A673 (cell line): ENCODE measurements at regions not wholly inside any gene's neighbourhood (a gene's known extent, or its start where the extent isn't known, plus 50 kb on each side); places are given as distances from the start of the nearest gene placed in this dataset.

ENCODE experiments used
- CTCF ChIP-seq: fragments of 300-800, 200-600 bp; sonication (generic); conservative IDR thresholded peaks from 2 replicates; pipeline ENCODE4 v1.5.1; 2017; ENCODE audit warnings: low read depth, mild to moderate bottlenecking, antibody characterized with exemption, low read length, moderate library complexity, mixed read lengths
- EZH2 ChIP-seq: fragments of 200-600 bp; sonication (generic); IDR thresholded peaks from 2 replicates; pipeline ENCODE4 v1.6.1; 2017; ENCODE audit warnings: borderline replicate concordance, low read depth, mild to moderate bottlenecking, mixed read lengths, antibody characterized with exemption, low read length; ENCODE audit not compliant: poor library complexity, severe bottlenecking

- TF ChIP-seq CTCF = no peak
- no peak for TF ChIP-seq EZH2
Observed at GRCh38 chr13:22108283-22108942, 437.5 kb downstream of the FGF9 start.
